ENCODE measurements at regions not wholly inside any gene's neighbourhood (a gene's known extent, or its start where the extent isn't known, plus 50 kb on each side); places are given as distances from the start of the nearest gene placed in this dataset.
"Not testable (repeated sequence)": the region's sequence is repeated elsewhere in the genome, so short reads cannot be mapped to it uniquely, and the experiment has no call there.

DNA sequence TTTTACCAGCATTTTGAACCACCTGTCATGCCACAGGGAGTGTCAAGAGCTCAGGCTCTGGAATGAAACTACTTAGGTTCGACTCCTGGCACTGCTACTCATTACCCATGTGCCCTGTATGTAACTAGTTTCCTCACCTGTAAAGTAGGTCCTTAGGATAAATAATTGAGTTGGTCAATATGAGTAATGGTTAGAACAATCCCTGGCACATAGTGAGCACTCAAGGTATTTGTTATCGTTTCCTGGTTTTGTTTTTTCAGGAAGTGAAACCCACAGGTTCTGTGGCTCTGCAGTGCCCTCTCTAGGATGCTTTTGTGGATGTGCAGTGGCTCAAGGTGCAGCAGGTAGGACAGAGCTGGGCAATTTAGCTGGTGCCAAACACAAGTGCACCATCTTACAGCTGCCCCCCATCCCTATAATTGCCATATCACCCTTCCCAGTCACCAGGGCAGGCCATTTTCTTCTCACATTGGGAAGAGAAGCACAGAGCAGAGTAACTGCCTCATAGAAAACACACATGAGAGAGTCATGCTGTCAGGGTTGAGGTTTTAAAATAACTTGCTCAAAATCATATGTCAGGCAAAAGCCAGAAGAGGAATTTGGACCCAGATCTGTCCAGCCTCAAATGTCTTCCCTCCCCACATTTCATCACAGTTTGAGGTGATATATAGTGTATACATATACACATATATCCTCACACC, 297.5 kb downstream of the RPAP3 start:
- DNase-seq, result peak; percentile 31

DNA sequence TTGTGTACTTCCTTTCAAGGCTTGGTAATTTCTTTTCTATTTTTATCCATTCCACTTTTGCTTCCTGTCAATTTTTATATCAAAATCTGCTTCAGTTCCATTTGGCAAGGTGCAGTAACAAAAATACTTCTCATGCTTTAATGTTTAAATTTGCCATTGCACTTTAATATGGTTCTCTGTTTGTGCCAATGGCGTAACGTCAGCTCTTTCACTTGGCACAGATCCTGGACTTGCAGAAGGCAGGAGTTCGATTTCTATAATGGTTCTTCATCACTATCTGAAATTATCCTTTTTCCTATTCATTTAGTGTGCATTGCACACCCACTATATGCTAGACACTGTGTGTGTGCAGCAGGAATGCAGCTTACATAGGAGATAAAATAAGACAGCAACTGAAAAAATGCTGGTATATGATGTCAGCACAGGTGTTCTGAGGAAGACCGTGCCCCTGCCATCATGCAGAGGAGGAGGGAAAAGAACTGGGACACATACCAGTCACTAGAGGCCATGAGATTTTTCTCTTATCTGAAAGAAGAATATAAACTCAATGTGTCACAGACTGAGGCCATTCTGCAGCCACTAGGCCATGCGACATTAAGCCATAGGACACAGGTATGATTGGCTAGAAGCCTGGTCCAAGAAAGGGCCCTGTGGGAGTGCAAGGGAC, 298.2 kb downstream of the RPAP3 start:
- DNase-seq, result no peak

- no peak for DNase-seq
Observed at GRCh38 chr12:47403681-47404080, 302.1 kb downstream of the RPAP3 start.

DNA sequence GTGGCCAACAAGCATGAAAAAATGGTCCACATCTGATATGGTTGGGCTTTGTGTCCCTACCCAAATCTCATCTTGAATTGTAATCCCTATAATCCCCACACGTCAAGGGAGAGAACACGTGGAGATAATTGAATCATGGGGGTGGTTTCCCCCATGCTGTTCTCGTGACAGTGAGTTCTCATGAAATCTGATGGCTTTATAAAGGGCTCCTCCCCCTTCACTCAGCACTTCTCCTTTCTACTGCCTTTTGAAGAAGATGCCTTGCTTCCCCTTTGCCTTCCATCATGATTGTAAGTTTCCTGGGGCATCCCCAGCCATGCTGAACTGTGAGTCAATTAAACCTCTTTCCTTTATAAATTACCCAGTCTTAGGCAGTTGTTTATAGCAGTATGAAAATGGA, 304.6 kb downstream of the RPAP3 start:
- DNase-seq, result not testable (repeated sequence)

DNA sequence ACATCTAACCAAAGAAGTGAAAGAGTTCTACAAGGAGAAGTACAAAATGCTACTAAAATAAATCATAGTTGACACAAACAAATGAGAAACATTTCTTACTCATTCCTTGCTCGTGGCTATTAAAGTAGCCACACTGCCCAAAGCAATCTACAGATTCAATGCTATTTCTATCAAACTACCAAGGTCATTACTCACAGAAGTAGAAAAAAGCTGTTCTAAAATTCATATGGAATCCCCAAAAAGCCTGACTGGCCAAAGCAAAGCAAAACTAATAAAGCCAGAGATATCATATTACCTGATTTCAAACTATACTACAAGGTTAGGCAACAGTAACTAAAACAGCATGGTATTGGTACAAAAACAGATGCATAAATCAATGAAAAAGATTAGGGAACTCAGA, 305.6 kb downstream of the RPAP3 start:
- no peak for DNase-seq

- no peak for DNase-seq
Observed at GRCh38 chr12:47397664-47398281, 308.1 kb downstream of the RPAP3 start.

GRCh38 chr12:47396902-47397663, 308.7 kb downstream of the RPAP3 start:
- no peak for DNase-seq

- no peak for DNase-seq
Observed at GRCh38 chr12:47394070-47394469, 311.8 kb downstream of the RPAP3 start.

DNA sequence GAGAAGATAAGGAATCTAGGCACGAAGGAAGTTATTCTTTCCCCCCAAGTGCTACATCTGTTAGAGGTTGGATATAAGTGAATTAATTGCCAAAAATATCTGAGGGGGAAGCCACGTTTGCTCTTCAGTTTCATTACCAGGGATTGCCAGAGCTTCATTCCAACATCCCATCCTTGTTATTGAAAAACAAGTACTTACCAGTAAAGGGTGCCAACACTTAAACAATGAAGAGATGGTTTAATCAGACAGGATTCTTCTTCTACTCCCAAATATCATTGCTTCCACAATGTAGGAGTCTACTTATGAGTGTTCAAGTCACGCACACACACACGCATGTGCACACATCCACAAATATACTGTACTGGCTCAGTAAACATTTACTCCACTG, 312.4 kb downstream of the RPAP3 start:
- DNase-seq, result no peak

GRCh38 chr12:47391566-47391965, 311.8 kb upstream of the AMIGO2 start:
- no peak for DNase-seq

GRCh38 chr12:47388712-47389111, 309.0 kb upstream of the AMIGO2 start:
- DNase-seq, result no peak

DNA sequence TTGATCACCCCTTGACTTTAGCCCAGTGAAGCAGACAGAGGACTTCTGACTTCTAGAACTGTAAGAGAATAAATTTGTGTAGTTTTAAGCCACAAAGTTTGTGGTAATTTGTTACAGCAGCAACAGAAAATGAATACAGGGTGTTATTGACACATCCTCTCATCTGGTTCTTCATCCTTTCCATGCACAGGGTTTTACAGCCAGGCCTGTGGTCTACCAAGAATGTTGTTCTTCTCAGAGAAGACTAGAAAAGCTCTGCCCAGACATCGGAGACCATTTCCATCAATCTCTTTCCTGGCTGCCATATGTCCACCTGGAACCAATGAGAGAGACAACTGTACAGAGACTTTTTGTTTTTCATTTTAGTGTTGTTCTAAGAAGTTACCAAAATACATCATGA, 308.2 kb upstream of the AMIGO2 start:
- DNase-seq, result no peak

- DNase-seq, result no peak
Observed at GRCh38 chr12:47385653-47386052, 305.9 kb upstream of the AMIGO2 start.

- DNase-seq, result no peak
Observed at GRCh38 chr12:47383942-47384341, 304.2 kb upstream of the AMIGO2 start.

DNA sequence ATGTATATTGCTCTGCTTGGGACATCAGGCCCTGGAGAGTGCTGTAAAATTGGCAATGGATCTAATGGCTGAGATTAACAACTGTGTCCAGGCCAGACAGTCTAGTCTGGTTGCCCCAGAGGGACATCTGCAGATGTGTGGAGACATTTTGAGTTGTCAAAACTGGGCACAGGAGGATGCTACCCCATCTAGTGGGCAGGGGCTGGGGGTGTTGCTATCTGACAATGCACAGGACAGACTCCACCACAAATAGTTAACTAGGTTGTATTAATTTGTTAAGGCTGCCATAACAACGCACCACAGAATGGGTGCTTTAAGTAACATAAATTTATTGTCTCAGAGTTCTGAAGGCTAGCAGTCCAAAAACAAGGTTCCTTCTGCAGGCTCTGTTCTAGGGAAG, 302.5 kb upstream of the AMIGO2 start:
- no peak for DNase-seq

- DNase-seq, result no peak
Observed at GRCh38 chr12:47378907-47379306, 299.1 kb upstream of the AMIGO2 start.

- no peak for DNase-seq
Observed at GRCh38 chr12:47378222-47378582, 298.4 kb upstream of the AMIGO2 start.

- DNase-seq, result no peak
Observed at GRCh38 chr12:47377414-47378221, 297.9 kb upstream of the AMIGO2 start.

- no peak for DNase-seq
Observed at GRCh38 chr12:47376927-47377326, 297.2 kb upstream of the AMIGO2 start.

DNA sequence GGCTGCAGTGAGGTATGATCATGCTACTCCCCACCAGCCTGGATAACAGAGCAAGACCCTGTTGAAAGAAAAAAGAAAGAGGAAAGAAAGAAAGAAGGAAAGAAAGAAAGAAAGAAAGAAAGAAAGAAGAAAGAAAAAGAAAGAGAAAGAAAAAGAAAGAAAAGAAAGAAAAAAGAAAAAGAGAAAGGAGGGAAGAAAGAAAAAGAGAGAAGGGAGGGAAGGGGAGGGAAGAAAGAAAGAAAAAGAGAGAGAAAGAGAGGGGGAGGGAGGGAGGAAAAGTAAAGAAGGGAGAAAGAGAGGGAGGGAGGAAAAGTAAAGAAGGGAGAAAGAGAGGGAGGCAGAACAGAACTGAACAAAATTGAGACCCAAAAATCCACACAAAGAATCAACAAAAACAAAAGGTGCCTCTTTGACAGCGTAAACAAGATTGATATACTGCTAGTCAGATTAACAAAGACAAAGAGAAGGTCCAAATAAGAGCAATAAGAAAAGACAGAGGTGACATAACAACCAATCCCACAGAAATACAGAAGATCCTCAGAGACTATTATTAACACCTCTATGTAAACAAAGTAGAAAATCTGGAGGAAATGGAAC, 293.9 kb upstream of the AMIGO2 start:
- DNase-seq, result no peak

GRCh38 chr12:47370421-47370820, 290.7 kb upstream of the AMIGO2 start:
- DNase-seq, result no peak

DNA sequence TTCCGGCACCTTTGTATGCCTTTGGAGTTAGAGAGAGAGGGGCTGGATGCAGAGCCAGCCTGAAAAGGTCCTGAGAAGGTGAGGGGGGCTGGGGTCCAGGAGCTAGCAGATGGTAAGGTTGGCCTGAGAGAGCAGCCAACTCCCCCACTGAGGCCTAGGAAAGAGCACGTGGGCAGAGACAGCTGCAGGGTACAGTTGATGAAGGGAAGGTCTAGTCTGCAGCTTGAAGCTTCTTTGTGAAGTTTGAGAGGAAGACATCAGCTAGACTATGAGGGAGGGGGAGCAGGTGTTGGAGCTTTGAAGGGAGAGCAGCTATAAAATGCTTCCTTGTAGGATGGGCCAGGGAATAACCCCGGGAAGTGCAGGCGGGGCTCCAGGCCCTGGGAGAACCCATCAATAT, 289.3 kb upstream of the AMIGO2 start:
- no peak for DNase-seq
